ENCODE measurements at regions not wholly inside any gene's neighbourhood (a gene's known extent, or its start where the extent isn't known, plus 50 kb on each side); places are given as distances from the start of the nearest gene placed in this dataset.
"Not testable (repeated sequence)": the region's sequence is repeated elsewhere in the genome, so short reads cannot be mapped to it uniquely, and the experiment has no call there.

GRCh38 chr9:80673496-80673895 is 1015.9 kb downstream of the TLE1 start:
- WGBS (ENCODE audit: low lambda C conversion rate, missing lambda C conversion rate): 52% methylated on average over 1 of the region's 1 CpG

GRCh38 chr9:80665479-80665878 is 1023.9 kb downstream of the TLE1 start:
- H3K4me1 ChIP-seq (ENCODE audit: insufficient read depth): no peaks in the 10 kb centered on the region

More at GRCh38 chr9:80673496-80673895, 1015.9 kb downstream of the TLE1 start:
- no peak overlapping the region for H3K4me2 ChIP-seq
- TF ChIP-seq EZH2phosphoT487 (IDR thresholded peaks at IDR 0.05; ENCODE audit: low read depth, severe bottlenecking, unreplicated experiment) (no peak), CTCF (IDR thresholded peaks at IDR 0.05; ENCODE audit: poor library complexity) (no peak), EZH2 (IDR thresholded peaks at IDR 0.05; ENCODE audit: borderline replicate concordance) (no peak)
- no peaks in the 10 kb centered on the region for H3K9me2 ChIP-seq (replicated peaks; ENCODE audit: insufficient read depth)
- no peaks in the 10 kb centered on the region for H3K36me3 ChIP-seq (replicated peaks; ENCODE audit: insufficient read depth, low read depth)
- H3K27me3 ChIP-seq: no peaks in the 10 kb centered on the region
- H3K79me2 ChIP-seq: no peaks in the 10 kb centered on the region
- no peak overlapping the region for H2AFZ ChIP-seq
- no peaks in the 10 kb centered on the region for H3K4me1 ChIP-seq (ENCODE audit: insufficient read depth)
- H3K9me3 ChIP-seq (ENCODE audit: low read depth): no peaks in the 10 kb centered on the region
- no peak overlapping the region for H3K4me3 ChIP-seq
- H3K27ac ChIP-seq: no peak overlapping the region
- H4K20me1 ChIP-seq (ENCODE audit: insufficient read depth, poor library complexity, severe bottlenecking): no peaks in the 10 kb centered on the region
- DNase-seq (ENCODE audit: low spot score): no peak

DNA sequence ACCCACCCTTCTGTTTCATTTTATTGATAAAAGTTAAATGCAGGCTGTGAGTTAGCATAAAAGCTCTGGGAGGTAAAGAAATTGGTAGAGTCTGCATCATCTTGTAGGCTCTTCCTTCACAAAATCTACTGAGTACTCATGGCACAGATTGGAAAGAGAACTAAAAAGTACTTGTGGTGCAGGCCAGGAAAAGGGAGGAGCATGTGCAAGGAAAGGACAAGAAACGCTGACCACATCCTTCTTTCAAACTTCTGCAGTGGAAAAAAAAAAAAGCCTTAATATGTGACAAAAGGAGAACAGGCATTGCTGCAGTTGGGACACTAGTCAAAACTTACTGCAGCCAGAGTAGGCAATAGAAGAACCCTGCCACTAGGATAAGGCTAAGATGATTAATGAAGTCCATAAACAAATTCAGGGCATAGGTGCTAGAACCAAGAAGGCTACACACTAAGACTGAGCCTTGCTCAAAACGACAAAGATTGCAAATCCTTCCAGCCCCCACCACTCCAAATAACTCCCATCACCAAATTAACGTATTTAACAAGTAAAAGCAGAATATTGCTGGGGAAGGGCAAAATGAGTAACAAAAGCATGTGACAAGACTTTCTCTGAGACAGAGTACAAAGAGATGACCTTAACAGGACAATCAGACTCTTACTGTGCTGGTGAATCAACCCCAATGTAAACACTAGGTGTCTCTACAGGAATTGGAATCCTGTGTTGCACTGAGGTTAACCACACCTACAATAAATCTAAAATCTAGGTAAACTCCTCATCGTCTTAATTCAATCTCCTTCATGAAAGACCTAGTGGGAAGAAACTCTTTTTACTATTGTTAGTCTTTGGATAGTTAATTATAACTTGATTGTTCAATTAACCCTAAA is 1024.8 kb downstream of the TLE1 start:
- H4K20me1 ChIP-seq (ENCODE audit: insufficient read depth, poor library complexity, severe bottlenecking): no peaks in the 10 kb centered on the region
- peak; percentile 10 for DNase-seq (ENCODE audit: low spot score)
- H3K27me3 ChIP-seq: no peaks in the 10 kb centered on the region
- H3K4me2 ChIP-seq: no peak overlapping the region
- no peaks in the 10 kb centered on the region for H3K9me2 ChIP-seq (replicated peaks; ENCODE audit: insufficient read depth)
- no peaks in the 10 kb centered on the region for H3K79me2 ChIP-seq
- H3K27ac ChIP-seq: no peak overlapping the region
- H3K9me3 ChIP-seq (ENCODE audit: low read depth): no peaks in the 10 kb centered on the region
- no peaks in the 10 kb centered on the region for H3K4me1 ChIP-seq (ENCODE audit: insufficient read depth)
- no peak overlapping the region for H3K4me3 ChIP-seq
- H3K36me3 ChIP-seq (replicated peaks; ENCODE audit: insufficient read depth, low read depth): no peaks in the 10 kb centered on the region
- TF ChIP-seq CTCF (IDR thresholded peaks at IDR 0.05; ENCODE audit: poor library complexity) (peak; percentile 31), EZH2phosphoT487 (IDR thresholded peaks at IDR 0.05; ENCODE audit: low read depth, severe bottlenecking, unreplicated experiment) (no peak)
- WGBS (ENCODE audit: low lambda C conversion rate, missing lambda C conversion rate): 51% methylated on average over 4 of the region's 4 CpGs
- no peak overlapping the region for H2AFZ ChIP-seq

More at GRCh38 chr9:80665479-80665878, 1023.9 kb downstream of the TLE1 start:
- Histone ChIP-seq H3K9me3 (ENCODE audit: low read depth) (no peaks in the 10 kb centered on the region), H3K4me2 (no peak overlapping the region), H3K27ac (no peak overlapping the region), H3K27me3 (no peaks in the 10 kb centered on the region), H3K36me3 (replicated peaks; ENCODE audit: insufficient read depth, low read depth) (no peaks in the 10 kb centered on the region), H4K20me1 (ENCODE audit: insufficient read depth, poor library complexity, severe bottlenecking) (no peaks in the 10 kb centered on the region), H2AFZ (no peak overlapping the region), H3K79me2 (no peaks in the 10 kb centered on the region), H3K9me2 (replicated peaks; ENCODE audit: insufficient read depth) (no peaks in the 10 kb centered on the region), H3K4me3 (no peak overlapping the region)
- TF ChIP-seq EZH2 (IDR thresholded peaks at IDR 0.05; ENCODE audit: borderline replicate concordance) (no peak), CTCF (IDR thresholded peaks at IDR 0.05; ENCODE audit: poor library complexity) (no peak), EZH2phosphoT487 (IDR thresholded peaks at IDR 0.05; ENCODE audit: low read depth, severe bottlenecking, unreplicated experiment) (no peak)
- DNase-seq (ENCODE audit: low spot score): no peak

DNA sequence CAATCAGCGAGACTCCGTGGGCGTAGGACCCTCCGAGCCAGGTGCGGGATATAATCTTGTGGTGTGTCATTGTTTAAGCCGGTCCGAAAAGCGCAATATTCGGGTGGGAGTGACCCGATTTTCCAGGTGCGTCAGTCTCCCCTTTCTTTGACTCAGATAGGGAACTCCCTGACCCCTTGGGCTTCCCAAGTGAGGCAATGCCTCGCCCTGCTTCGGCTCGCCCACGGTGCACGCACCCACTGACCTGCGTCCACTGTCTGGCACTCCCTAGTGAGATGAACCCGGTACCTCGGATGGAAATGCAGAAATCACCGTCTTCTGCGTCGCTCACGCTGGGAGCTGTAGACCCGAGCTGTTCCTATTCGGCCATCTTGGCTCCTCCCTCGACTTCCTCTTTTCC is 1029.6 kb downstream of the TLE1 start:
- not testable (repeated sequence) for H3K4me3 ChIP-seq; H3K36me3 ChIP-seq (replicated peaks; ENCODE audit: insufficient read depth, low read depth); H3K27ac ChIP-seq; DNase-seq (ENCODE audit: low spot score); H3K4me2 ChIP-seq; H3K79me2 ChIP-seq; H3K9me2 ChIP-seq (replicated peaks; ENCODE audit: insufficient read depth); H4K20me1 ChIP-seq (ENCODE audit: insufficient read depth, poor library complexity, severe bottlenecking); H3K27me3 ChIP-seq; H2AFZ ChIP-seq; H3K4me1 ChIP-seq (ENCODE audit: insufficient read depth); H3K9me3 ChIP-seq (ENCODE audit: low read depth)
- WGBS (ENCODE audit: low lambda C conversion rate, missing lambda C conversion rate): 88% methylated on average over 23 of the region's 26 CpGs

Measured in hepatocyte (in vitro differentiated cells).